GM12878 (cell line): ENCODE measurements at regions not wholly inside any gene's neighbourhood (a gene's known extent, or its start where the extent isn't known, plus 50 kb on each side); places are given as distances from the start of the nearest gene placed in this dataset.

Source experiments
- CBFB ChIP-seq: IDR thresholded peaks from 2 replicates; pipeline ENCODE4 v1.6.1; 2016; ENCODE audit warnings: antibody characterized with exemption, low read depth
- CBX3 ChIP-seq: fragments of 200-600 bp; sonication (generic); IDR thresholded peaks from 2 replicates; pipeline ENCODE4 v1.6.1; 2016; ENCODE audit warnings: low read depth, borderline replicate concordance
- CTCF ChIP-seq, 3 experiments: IDR thresholded peaks in 2 of 3; conservative IDR thresholded peaks in 1 of 3; 2 replicates each; pipeline ENCODE4 v1.5.1; 2011; ENCODE audit warnings: low read depth in 3 of 3, low read length in 3 of 3, mild to moderate bottlenecking in 3 of 3, control low read depth in 2 of 3, moderate library complexity in 2 of 3, inconsistent platforms in 1 of 3, mixed read lengths in 1 of 3; ENCODE audit not compliant: control insufficient read depth in 2 of 3, insufficient read depth in 1 of 3; ENCODE audit errors: extremely low read depth in 1 of 3
- FOXM1 ChIP-seq: IDR thresholded peaks from 2 replicates; pipeline ENCODE4 v1.6.1; 2012; ENCODE audit warnings: low read depth, mild to moderate bottlenecking, inconsistent platforms, low read length, moderate library complexity
- HDAC6 ChIP-seq: fragments of 200-600 bp; sonication (generic); IDR thresholded peaks from one replicate; pipeline ENCODE4 v1.8.0; 2017; ENCODE audit warnings: antibody characterized with exemption; ENCODE audit not compliant: unreplicated experiment
- MEF2A ChIP-seq: IDR thresholded peaks from 2 replicates; pipeline ENCODE4 v1.6.1; 2011; ENCODE audit warnings: low read depth, mild to moderate bottlenecking, low read length, moderate library complexity; ENCODE audit not compliant: insufficient read depth
- MYC ChIP-seq: IDR thresholded peaks from 2 replicates; pipeline ENCODE4 v1.6.1; 2011; ENCODE audit warnings: mild to moderate bottlenecking, low read length, moderate library complexity, inconsistent platforms; ENCODE audit not compliant: insufficient read depth, insufficient replicate concordance, insufficient read length, severe bottlenecking
- NR2C2 ChIP-seq: IDR thresholded peaks from 2 replicates; pipeline ENCODE4 v1.6.1; 2011; ENCODE audit warnings: borderline replicate concordance, low read depth; ENCODE audit not compliant: control insufficient read depth, insufficient read length
- POLR2AphosphoS5 ChIP-seq: IDR thresholded peaks from 2 replicates; pipeline ENCODE4 v1.6.1; 2011; ENCODE audit warnings: mild to moderate bottlenecking, low read length, inconsistent platforms
- REST ChIP-seq: IDR thresholded peaks from 2 replicates; pipeline ENCODE4 v1.6.1; 2012; ENCODE audit warnings: mild to moderate bottlenecking, low read depth, low read length
- SMAD5 ChIP-seq: IDR thresholded peaks from 2 replicates; pipeline ENCODE4 v1.6.1; 2016; ENCODE audit warnings: antibody characterized with exemption, low read depth
- SRF ChIP-seq, 2 experiments: IDR thresholded peaks; 2 replicates each; pipeline ENCODE4 v1.6.1; 2011; ENCODE audit warnings: low read depth in 2 of 2, low read length in 2 of 2, mild to moderate bottlenecking in 1 of 2, moderate library complexity in 1 of 2
- ZNF217 ChIP-seq: fragments of 450-650 bp; IDR thresholded peaks from 2 replicates; pipeline ENCODE4 v1.6.1; 2017; ENCODE audit warnings: antibody characterized with exemption, mild to moderate bottlenecking
- TF ChIP-seq, protein P1 (sequence below): IDR thresholded peaks from 2 replicates; pipeline ENCODE4 v1.6.1; 2012; ENCODE audit warnings: low read depth, low read length, improper control_type of control experiment

DNA sequence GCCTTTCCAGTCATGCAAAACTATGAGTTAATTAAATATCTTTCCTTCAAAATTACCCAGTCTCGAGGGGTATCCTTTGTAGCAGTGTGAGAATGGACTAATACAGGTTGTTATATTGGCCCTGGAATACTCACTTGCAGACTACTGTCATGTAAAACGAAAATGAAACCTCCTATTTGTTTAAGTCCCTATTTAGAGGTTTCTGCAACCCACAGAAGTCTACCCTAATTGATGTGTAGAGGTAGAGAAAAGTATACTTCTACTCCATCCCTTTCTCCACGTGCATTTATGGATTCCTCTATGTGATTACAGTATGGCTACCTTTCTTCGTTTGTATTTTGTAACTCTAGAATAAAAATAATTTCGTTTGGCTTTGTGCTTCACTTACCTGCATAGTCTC, 371.1 kb downstream of the FSCB start:
- TF ChIP-seq CBFB (no peak), SRF (IDR thresholded peaks at IDR 0.05; ENCODE audit: low read depth in 2 of 2, low read length in 2 of 2) (no peak), CTCF (IDR thresholded peaks at IDR 0.05 in 2 of 3, conservative IDR thresholded peaks at IDR 0.05 in 1 of 3; ENCODE audit: control insufficient read depth in 2 of 3, extremely low read depth in 1 of 3, insufficient read depth in 1 of 3, low read depth in 3 of 3, low read length in 3 of 3) (no peak), POLR2AphosphoS5 (no peak), ZNF217 (no peak), SMAD5 (no peak), REST (no peak), MYC (no peak), FOXM1 (no peak), HDAC6 (no peak), MEF2A (no peak), NR2C2 (no peak), CBX3 (no peak)
- TF ChIP-seq, protein P1, sequence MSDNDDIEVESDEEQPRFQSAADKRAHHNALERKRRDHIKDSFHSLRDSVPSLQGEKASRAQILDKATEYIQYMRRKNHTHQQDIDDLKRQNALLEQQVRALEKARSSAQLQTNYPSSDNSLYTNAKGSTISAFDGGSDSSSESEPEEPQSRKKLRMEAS, result no peak
